ENCODE measurements at regions not wholly inside any gene's neighbourhood (a gene's known extent, or its start where the extent isn't known, plus 50 kb on each side); places are given as distances from the start of the nearest gene placed in this dataset.

DNA sequence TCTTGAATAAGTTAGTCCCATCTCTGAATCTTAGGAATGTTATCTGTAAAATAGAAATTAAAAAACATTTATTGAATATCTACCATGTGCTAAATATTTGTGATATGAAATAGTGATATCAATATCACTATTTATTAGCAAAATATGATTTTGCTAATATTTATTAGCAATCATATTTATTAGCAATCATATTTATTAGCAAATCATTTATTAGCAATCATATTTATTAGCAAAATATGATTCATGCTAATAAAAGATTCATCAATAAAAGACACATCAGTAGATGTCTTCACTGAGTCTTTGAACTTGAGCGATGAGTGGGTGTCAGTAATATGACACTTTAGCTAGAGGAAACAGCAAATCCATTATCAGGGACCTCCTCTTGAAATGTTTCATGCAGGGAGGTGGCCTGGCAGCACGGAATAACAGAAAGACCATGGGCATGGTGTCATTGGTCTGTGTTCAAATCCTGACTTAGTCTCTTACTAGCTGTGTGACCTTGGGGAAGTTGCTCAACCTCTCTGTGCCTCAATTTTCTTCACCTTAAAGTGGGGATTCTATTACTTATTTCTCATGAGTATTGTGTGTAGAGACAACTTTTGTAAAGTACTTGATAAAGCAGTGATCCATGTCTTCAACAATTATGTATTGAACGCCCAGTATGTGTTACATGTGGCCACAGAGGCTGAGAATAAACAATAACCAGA is 456.2 kb upstream of the MEX3C start:
- DNase-seq = no peak

GRCh38 chr18:51654488-51655326 is 457.2 kb upstream of the MEX3C start:
- DNase-seq = no peak

DNA sequence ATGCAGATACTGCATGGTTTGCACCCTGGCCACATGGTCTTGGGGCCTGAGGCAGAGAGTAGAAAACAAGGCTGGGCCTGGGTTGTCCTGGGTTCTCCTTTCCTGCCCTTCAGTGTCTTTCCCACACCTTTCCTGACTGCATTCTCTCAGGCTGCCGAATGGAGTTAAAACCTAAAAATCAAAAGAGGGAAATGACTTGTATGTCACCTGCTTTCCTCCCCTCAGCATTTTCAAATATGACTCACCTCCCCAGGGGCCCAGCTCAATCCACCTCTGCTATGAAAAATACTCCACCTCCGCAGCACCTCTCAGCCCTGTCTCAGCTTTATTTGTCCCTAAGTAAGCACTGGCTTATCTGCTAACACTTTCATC is 457.8 kb upstream of the MEX3C start:
- no peak for DNase-seq

DNA sequence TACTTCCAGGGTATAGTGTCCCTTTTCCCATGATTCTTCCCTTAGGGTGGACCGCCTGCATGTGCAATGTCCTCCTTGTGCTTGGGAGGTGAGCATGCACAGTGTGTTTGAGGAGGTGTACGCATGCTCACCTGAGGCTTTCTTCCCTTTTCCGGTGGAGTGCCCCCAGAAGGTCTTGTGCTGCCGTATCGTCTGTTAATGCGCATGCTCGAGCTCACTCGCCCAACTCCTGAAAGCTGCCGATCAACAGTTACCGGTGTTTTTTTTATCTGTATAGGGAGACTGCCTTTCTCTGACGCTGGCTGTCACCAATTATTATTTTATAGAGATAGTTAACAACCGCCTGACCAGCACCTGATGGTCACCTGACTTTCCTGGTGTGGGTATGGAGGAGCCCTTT is 458.8 kb upstream of the MEX3C start:
- no peak for DNase-seq

DNA sequence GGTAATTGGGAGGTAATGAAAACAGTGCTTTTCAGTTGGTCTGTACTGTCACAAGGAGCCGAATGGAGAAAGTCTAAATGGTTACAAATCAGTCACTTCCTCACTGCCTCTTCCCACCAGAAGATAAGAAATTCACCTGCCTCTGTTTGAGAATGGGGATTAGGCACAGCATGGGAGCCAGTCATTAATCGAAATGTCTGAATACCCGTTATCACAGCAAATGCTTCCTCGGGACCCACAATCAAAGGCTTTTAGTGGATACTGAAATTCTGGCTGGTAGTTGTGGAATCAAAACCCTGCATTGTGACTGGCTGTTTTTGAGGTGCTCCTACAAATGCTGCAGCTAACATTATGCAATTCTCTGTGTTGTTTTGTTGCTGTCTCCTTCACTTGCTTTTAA is 461.0 kb upstream of the MEX3C start:
- no peak for DNase-seq

- DNase-seq = no peak
These were observed 462.3 kb upstream of the MEX3C start for GRCh38 chr18:51659781-51660180.

- DNase-seq = no peak
These were observed 462.8 kb upstream of the MEX3C start for GRCh38 chr18:51660188-51660715.

DNA sequence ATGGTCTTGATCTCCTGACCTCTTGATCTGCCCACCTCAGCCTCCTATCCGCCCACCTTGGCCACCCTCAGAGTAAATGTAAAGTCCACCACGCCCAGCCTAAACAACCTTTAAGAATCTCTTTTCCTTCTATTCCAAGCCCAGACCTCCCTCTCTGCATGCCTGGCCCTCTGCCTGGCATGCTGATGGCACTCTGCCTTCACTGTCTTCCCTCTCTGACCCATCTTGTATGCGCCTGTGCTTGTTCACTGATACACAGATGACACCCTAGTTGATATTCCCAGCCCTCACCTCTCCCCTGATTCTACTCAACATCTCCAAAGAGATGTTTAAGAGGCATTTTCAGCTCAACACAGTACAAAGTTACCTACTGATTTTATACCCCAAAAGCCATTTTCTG is 466.8 kb upstream of the MEX3C start:
- no peak for DNase-seq

DNA sequence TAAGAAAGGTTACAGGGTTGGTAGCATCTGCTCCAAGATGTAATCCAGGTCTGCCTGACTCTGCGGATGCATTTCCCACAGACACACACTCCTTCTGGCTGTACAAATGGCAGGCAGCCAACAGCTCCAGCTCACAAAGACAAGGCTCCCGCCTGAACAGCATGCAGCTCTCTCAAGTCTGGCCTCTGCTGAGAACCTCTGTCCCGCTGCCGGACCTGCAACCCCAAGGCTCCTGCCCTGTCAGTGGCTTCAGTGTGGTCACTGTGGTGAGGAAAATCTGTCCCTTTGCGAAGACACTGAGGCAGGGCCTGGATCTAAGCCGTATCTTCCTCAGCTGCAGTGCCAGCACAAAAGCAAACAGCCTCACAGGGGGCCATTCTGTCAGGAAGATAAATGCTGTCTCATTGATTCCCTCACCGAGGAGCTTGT is 469.3 kb upstream of the MEX3C start:
- DNase-seq = peak; percentile 84

DNA sequence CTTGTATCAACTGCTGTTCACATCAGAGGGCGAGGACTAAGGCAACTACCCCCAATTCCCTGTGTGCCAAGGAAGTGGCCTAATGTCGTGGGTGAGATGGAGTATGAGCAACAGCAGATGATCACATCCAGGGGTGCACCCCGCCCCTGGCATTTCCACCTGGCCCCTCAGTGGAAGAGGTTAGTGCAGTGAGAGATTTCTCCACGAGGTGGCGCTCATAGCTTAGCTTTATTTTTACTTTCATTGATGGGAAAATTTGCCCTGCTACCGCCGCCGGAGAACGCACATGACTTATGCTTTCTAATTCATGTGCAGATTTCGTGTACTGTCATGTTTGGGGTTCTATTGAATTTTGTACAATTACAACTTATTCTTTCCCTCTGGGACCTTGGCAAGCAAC is 470.6 kb upstream of the MEX3C start:
- peak; percentile 77 for DNase-seq

DNA sequence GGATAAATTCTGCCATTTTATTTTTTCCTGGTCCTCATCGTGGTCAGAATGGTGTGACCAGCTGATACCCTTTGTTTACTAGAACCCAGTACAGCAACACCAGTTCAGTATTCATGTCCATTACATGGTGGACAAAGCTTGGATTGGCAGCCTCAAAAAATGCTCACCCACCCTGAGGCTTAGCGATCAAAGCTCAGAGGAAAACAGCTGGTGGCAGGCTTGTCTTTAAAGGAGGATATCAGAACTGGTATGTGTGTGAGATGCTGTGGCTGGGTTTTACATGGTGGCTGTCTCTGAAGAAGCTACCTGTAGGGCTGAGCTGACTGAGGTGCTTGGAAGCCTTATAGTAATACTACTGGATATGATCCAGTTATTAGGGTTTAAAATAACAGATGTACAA is 471.1 kb upstream of the MEX3C start:
- DNase-seq = no peak

GRCh38 chr18:51686590-51686989 is 489.1 kb upstream of the MEX3C start:
- DNase-seq = no peak

GRCh38 chr18:51687845-51688585 is 490.5 kb upstream of the MEX3C start:
- DNase-seq = no peak

DNA sequence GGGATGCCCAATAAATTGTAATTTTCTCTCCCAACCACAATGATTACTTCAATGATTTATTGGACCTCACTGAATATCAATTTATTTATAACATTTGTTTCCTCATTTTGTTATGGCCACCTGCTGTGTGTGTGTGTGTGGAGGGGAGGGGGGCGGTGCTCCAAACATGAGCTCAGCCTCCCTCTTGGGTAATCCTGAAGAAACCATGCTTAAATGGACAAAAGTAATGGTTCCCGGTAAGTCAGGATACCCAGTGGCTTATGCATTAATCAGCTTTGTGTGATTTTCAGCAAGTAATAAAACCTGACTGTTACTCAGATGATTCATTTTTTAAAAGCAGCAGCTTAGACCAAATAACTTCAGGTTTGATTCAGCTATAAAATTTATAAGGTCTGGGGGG is 495.1 kb upstream of the MEX3C start:
- no peak for DNase-seq

- DNase-seq = no peak
These were observed 513.9 kb upstream of the MEX3C start for GRCh38 chr18:51711298-51711889.

DNA sequence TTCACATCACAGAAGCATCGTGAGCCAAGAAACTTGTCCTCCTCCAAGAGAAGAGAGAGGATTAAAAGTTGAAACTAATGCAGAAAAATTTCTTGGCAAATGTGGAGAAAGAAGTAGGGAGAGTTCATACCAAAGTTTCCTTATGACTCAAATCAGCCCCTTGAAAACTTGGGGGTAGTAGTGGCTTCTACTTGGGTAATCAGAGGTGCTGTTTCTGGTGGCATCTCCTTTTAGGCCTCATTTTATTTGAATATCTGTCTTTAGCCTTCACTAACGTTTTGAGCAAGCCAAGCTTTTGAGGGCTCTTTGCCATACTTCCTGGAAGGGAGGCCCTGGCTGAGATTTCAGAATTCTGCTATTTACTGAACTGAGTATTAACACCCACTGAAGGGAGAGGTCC is 515.3 kb upstream of the MEX3C start:
- no peak for DNase-seq

GRCh38 chr18:51716277-51716676 is 518.8 kb upstream of the MEX3C start:
- DNase-seq = no peak

DNA sequence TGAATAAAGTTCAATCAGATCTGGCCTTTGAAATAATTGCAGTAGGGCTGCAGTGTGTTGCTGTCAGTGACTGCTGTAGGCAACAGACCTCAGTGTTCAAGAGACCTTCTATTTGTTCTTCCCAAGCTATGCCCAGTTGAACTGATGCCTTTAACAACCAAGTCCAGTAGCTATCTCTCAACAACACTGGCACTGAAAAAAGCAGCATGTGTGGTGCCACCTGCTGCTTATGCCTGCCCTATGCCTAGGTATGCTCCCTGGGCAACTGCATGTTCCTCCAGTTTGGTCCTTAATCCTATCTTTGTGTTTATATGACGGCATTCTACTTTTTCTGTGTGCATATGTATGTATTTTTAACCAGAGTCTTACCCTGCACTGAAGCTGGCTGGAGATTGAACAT is 523.9 kb upstream of the MEX3C start:
- DNase-seq = no peak

DNA sequence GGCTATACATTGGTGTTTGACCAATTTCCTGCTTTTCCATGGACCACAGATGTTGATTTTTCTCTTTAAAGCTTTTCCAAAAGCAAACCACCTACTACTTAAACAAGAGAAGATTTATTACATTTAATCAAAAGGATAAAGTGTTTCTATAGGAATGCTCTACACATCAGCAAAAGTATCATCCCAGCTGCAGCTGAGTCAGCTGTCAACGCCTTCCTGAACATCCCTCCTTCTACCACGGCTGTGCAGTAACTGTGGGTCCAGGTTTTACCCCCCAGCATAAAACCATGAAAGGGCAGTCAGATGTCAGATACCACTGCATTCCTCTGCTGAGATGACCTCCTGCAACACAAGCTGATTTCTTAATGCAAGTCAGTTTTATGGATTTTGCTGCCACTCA is 524.5 kb upstream of the MEX3C start:
- DNase-seq = no peak

GRCh38 chr18:51724790-51725721 is 527.6 kb upstream of the MEX3C start:
- DNase-seq = no peak

- no peak for DNase-seq
These were observed 529.1 kb upstream of the MEX3C start for GRCh38 chr18:51726614-51727013.
